H9 (cell line): ENCODE measurements at regions not wholly inside any gene's neighbourhood (a gene's known extent, or its start where the extent isn't known, plus 50 kb on each side); places are given as distances from the start of the nearest gene placed in this dataset.

Experiments used
- DNase-seq: peaks from one replicate; pipeline ENCODE4 v3.0.0-alpha.2; 2017
- H2AFZ ChIP-seq: one replicate; pipeline ENCODE4 v1.6.1; 2013; ENCODE audit warnings: mild to moderate bottlenecking, low read length, control low read depth, moderate library complexity
- H2AK5ac ChIP-seq: 2 replicates; pipeline ENCODE4 v1.6.1; 2013; ENCODE audit warnings: low read length, control low read depth, mixed read lengths; ENCODE audit not compliant: insufficient read length
- H2BK120ac ChIP-seq: one replicate; pipeline ENCODE4 v1.6.1; 2013; ENCODE audit warnings: low read depth, mild to moderate bottlenecking, low read length, control low read depth, inconsistent platforms; ENCODE audit not compliant: poor library complexity, severe bottlenecking
- H2BK12ac ChIP-seq: 2 replicates; pipeline ENCODE4 v1.6.1; 2013; ENCODE audit warnings: low read length, control low read depth, mixed read lengths, low read depth; ENCODE audit not compliant: insufficient read length
- H2BK15ac ChIP-seq: 2 replicates; pipeline ENCODE4 v1.6.1; 2013; ENCODE audit warnings: low read depth, low read length, control low read depth
- H2BK20ac ChIP-seq: one replicate; pipeline ENCODE4 v1.6.1; 2013; ENCODE audit warnings: low read depth, mild to moderate bottlenecking, low read length, control low read depth, inconsistent platforms; ENCODE audit not compliant: poor library complexity, severe bottlenecking
- H2BK5ac ChIP-seq: 2 replicates; pipeline ENCODE4 v1.6.1; 2013; ENCODE audit warnings: low read length, control low read depth, mixed read lengths; ENCODE audit not compliant: insufficient read length
- H3K14ac ChIP-seq: 2 replicates; pipeline ENCODE4 v1.6.1; 2013; ENCODE audit warnings: low read length, control low read depth; ENCODE audit not compliant: insufficient read depth
- H3K18ac ChIP-seq: 2 replicates; pipeline ENCODE4 v1.6.1; 2013; ENCODE audit warnings: low read depth, mild to moderate bottlenecking, mixed read lengths, low read length, control low read depth; ENCODE audit not compliant: insufficient read length
- H3K23ac ChIP-seq: 2 replicates; pipeline ENCODE4 v1.6.1; 2013; ENCODE audit warnings: low read length, control low read depth, mixed read lengths, low read depth; ENCODE audit not compliant: insufficient read length
- H3K23me2 ChIP-seq: 2 replicates; pipeline ENCODE4 v1.6.1; 2013; ENCODE audit warnings: low read depth, mild to moderate bottlenecking, mixed read lengths, low read length, control low read depth; ENCODE audit not compliant: insufficient read length, poor library complexity, severe bottlenecking
- H3K27ac ChIP-seq: 2 replicates; pipeline ENCODE4 v1.5.1; 2013; ENCODE audit warnings: low read length, control low read depth, mixed read lengths, low read depth; ENCODE audit not compliant: insufficient read length
- H3K27me3 ChIP-seq: 2 replicates; pipeline ENCODE4 v1.6.1; 2013; ENCODE audit warnings: low read length, control low read depth, inconsistent platforms; ENCODE audit not compliant: insufficient read depth
- H3K4ac ChIP-seq: 2 replicates; pipeline ENCODE4 v1.6.1; 2013; ENCODE audit warnings: low read depth, mild to moderate bottlenecking, control low read depth, inconsistent platforms, low read length, moderate library complexity
- H3K4me1 ChIP-seq: 2 replicates; pipeline ENCODE4 v1.6.1; 2013; ENCODE audit warnings: low read length, control low read depth, inconsistent platforms; ENCODE audit not compliant: insufficient read depth
- H3K4me2 ChIP-seq: 2 replicates; pipeline ENCODE4 v1.6.1; 2013; ENCODE audit warnings: low read length, control low read depth, mixed read lengths; ENCODE audit not compliant: insufficient read length, insufficient read depth
- H3K56ac ChIP-seq: 2 replicates; pipeline ENCODE4 v1.6.1; 2013; ENCODE audit warnings: low read depth, mild to moderate bottlenecking, mixed read lengths, low read length, control low read depth; ENCODE audit not compliant: insufficient read length
- H3K79me1 ChIP-seq: 2 replicates; pipeline ENCODE4 v1.6.1; 2013; ENCODE audit warnings: low read depth, mild to moderate bottlenecking, moderate library complexity, low read length, control low read depth, inconsistent platforms; ENCODE audit not compliant: insufficient read depth, poor library complexity, severe bottlenecking
- H3K79me2 ChIP-seq: 2 replicates; pipeline ENCODE4 v1.6.1; 2013; ENCODE audit warnings: low read length, control low read depth, inconsistent platforms; ENCODE audit not compliant: insufficient read depth
- H3K9ac ChIP-seq: 2 replicates; pipeline ENCODE4 v1.6.1; 2013; ENCODE audit warnings: low read length, control low read depth, mixed read lengths; ENCODE audit not compliant: insufficient read length; ENCODE audit errors: extremely low read depth
- H3K9me3 ChIP-seq: one replicate; pipeline ENCODE4 v1.6.1; 2013; ENCODE audit warnings: low read depth, low read length, inconsistent platforms; ENCODE audit not compliant: control insufficient read depth
- H3T11ph ChIP-seq: one replicate; pipeline ENCODE4 v1.6.1; 2013; ENCODE audit warnings: mild to moderate bottlenecking, low read length, control low read depth, inconsistent platforms
- H4K20me1 ChIP-seq: one replicate; pipeline ENCODE4 v1.6.1; 2013; ENCODE audit not compliant: control insufficient read depth, insufficient read length, insufficient read depth
- H4K5ac ChIP-seq: 2 replicates; pipeline ENCODE4 v1.6.1; 2013; ENCODE audit warnings: low read depth, mild to moderate bottlenecking, mixed read lengths, low read length, control low read depth; ENCODE audit not compliant: insufficient read length
- H4K8ac ChIP-seq: replicated peaks from 2 replicates; pipeline ENCODE4 v1.6.1; 2013; ENCODE audit warnings: low read length, control low read depth, mixed read lengths, low read depth; ENCODE audit not compliant: insufficient read length
- H4K91ac ChIP-seq: 2 replicates; pipeline ENCODE4 v1.6.1; 2013; ENCODE audit warnings: low read depth, mild to moderate bottlenecking, moderate library complexity, mixed read lengths, low read length, control low read depth; ENCODE audit not compliant: insufficient read length
- H3K27ac Mint-ChIP-seq, 3 experiments: 2 replicates in 2 of 3; 3 replicates in 1 of 3; pipeline ENCODE4 v1.8.0; 2020 to 2021; ENCODE audit warnings: mixed read lengths in 3 of 3, mild to moderate bottlenecking in 1 of 3, moderate library complexity in 1 of 3
- H3K27me3 Mint-ChIP-seq: 2 replicates; pipeline ENCODE4 v1.8.0; 2021; ENCODE audit warnings: low read depth, mild to moderate bottlenecking, moderate library complexity, mixed read lengths
- H3K36me3 Mint-ChIP-seq, 3 experiments: 2 replicates in 2 of 3; 3 replicates in 1 of 3; pipeline ENCODE4 v1.8.0; 2020 to 2021; ENCODE audit warnings: low read depth in 3 of 3, mixed read lengths in 3 of 3; ENCODE audit not compliant: insufficient read depth in 1 of 3
- H3K4me1 Mint-ChIP-seq, 2 experiments: 2 replicates each; pipeline ENCODE4 v1.8.0; 2020; ENCODE audit warnings: mixed read lengths in 2 of 2
- H3K4me3 Mint-ChIP-seq, 2 experiments: 2 replicates in 1 of 2; 3 replicates in 1 of 2; pipeline ENCODE4 v1.8.0; 2020 to 2021; ENCODE audit warnings: mild to moderate bottlenecking in 2 of 2, mixed read lengths in 2 of 2, moderate library complexity in 1 of 2
- H3K9me3 Mint-ChIP-seq, 2 experiments: 2 replicates in 1 of 2; 3 replicates in 1 of 2; pipeline ENCODE4 v1.8.0; 2020; ENCODE audit warnings: mild to moderate bottlenecking in 2 of 2, mixed read lengths in 2 of 2, moderate library complexity in 1 of 2
- WGBS: extraction: QIAGEN DNeasy Blood & Tissue Kit; methylation state at CpG from one replicate; pipeline ENCODE4 v1.1.7; 2013; ENCODE audit warnings: missing lambda C conversion rate, low lambda C conversion rate, mixed read lengths; ENCODE audit not compliant: insufficient read length; ENCODE audit errors: extremely low coverage; 5-methylcytosine and 5-hydroxymethylcytosine counted together
- TF ChIP-seq, protein P1 (sequence below): fragments of 200-600 bp; sonication (generic); conservative IDR thresholded peaks from 3 replicates; pipeline ENCODE4 v1.8.0; 2021; ENCODE audit warnings: antibody characterized with exemption, mild to moderate bottlenecking

DNA sequence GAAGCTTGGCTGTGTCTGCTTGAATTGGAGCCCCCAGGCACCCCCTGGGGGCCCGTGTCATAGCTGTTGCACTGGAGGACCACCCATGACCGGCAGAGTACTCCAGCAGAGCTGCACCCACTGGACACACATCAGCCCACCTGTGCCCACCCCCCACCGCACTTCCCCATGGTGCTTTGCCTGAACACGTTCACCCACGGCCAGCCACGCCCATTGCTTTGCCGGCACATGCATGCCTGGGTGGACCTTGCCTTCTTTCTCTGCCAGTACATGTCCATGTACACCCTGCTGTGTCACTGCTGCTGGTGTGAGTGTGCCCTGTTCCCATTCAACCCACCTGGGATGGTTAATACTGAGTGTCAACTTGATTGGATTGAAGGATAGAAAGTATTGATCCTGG lies 88.7 kb downstream of the SAMD9 start:
- Histone ChIP-seq H3K9ac (no peak overlapping the region), H4K5ac (no peak overlapping the region), H3T11ph (no peak overlapping the region), H2AK5ac (no peak overlapping the region), H3K4me2 (no peak overlapping the region), H3K4me1 (no peaks in the 10 kb centered on the region), H3K27me3 (no peaks in the 10 kb centered on the region), H3K14ac (no peak overlapping the region), H2BK5ac (no peak overlapping the region), H3K23ac (no peak overlapping the region), H2BK120ac (no peak overlapping the region), H3K79me1 (no peaks in the 10 kb centered on the region), H2BK12ac (no peak overlapping the region), H3K56ac (no peak overlapping the region), H3K27ac (no peak overlapping the region), H3K79me2 (no peaks in the 10 kb centered on the region), H3K9me3 (no peaks in the 10 kb centered on the region), H4K8ac (no peak overlapping the region), H3K23me2 (no peaks in the 10 kb centered on the region), H3K18ac (no peak overlapping the region), H2AFZ (no peak overlapping the region), H3K4ac (no peak overlapping the region), H2BK15ac (no peak overlapping the region), H4K20me1 (no peaks in the 10 kb centered on the region), H2BK20ac (no peak overlapping the region), H4K91ac (no peak overlapping the region)
- Mint-ChIP-seq H3K9me3 (peaks cover 4 to 19% of the 10 kb centered on the region in 2 experiments; a peak in 3 of 5 replicates), H3K36me3 (peaks cover 0 to 5% (median 3%) of the 10 kb centered on the region in 3 experiments; a peak in 1 of 7 replicates), H3K27me3 (peaks cover 18% of the 10 kb centered on the region; the same call in 1 of the 2 replicates), H3K27ac (no peak overlapping the region), H3K4me1 (no peaks in the 10 kb centered on the region), H3K4me3 (no peak overlapping the region)
- WGBS = no CpG with 5 or more reads among the region's 7 CpGs
- DNase-seq = no peak
- TF ChIP-seq, protein P1, sequence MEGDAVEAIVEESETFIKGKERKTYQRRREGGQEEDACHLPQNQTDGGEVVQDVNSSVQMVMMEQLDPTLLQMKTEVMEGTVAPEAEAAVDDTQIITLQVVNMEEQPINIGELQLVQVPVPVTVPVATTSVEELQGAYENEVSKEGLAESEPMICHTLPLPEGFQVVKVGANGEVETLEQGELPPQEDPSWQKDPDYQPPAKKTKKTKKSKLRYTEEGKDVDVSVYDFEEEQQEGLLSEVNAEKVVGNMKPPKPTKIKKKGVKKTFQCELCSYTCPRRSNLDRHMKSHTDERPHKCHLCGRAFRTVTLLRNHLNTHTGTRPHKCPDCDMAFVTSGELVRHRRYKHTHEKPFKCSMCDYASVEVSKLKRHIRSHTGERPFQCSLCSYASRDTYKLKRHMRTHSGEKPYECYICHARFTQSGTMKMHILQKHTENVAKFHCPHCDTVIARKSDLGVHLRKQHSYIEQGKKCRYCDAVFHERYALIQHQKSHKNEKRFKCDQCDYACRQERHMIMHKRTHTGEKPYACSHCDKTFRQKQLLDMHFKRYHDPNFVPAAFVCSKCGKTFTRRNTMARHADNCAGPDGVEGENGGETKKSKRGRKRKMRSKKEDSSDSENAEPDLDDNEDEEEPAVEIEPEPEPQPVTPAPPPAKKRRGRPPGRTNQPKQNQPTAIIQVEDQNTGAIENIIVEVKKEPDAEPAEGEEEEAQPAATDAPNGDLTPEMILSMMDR = no peak
